Psoas muscle (tissue), 7 donors: ENCODE measurements at regions not wholly inside any gene's neighbourhood (a gene's known extent, or its start where the extent isn't known, plus 50 kb on each side); places are given as distances from the start of the nearest gene placed in this dataset.

ENCODE experiments used
- ATAC-seq, 4 donors: fragments of 200-7000 bp; cut with Tn5 transposase; one replicate each; pipeline ENCODE4 v1.9.1; 2020; ENCODE audit warnings: moderate library complexity in 3 of 4, mild to moderate bottlenecking in 2 of 4
- DNase-seq, 2 donors: peaks; one replicate each; pipeline ENCODE4 v3.0.0-alpha.2; 2020
- H3K27ac ChIP-seq: fragments of 200-600 bp; one replicate; pipeline ENCODE4 v1.8.0; 2022
- H3K27me3 ChIP-seq, 3 donors: fragments of 200-600 bp in 1 of 3; one replicate each; pipeline versions ENCODE4 v1.6.1 to v1.8.0; 2013 to 2022; ENCODE audit warnings: low read length in 2 of 3, mild to moderate bottlenecking in 2 of 3, moderate library complexity in 1 of 3; ENCODE audit not compliant: insufficient read depth in 3 of 3
- H3K36me3 ChIP-seq, 2 donors: fragments of 200-600 bp in 1 of 2; one replicate each; pipeline versions ENCODE4 v1.6.1 to v1.8.0; 2013 to 2022; ENCODE audit warnings: low read depth in 1 of 2, mild to moderate bottlenecking in 1 of 2, moderate library complexity in 1 of 2; ENCODE audit not compliant: insufficient read depth in 1 of 2
- H3K4me1 ChIP-seq: fragments of 200-600 bp; one replicate; pipeline ENCODE4 v1.8.0; 2022
- H3K4me3 ChIP-seq: fragments of 200-600 bp; one replicate; pipeline ENCODE4 v1.8.0; 2022; ENCODE audit warnings: mild to moderate bottlenecking
- H3K9me3 ChIP-seq: fragments of 200-600 bp; one replicate; pipeline ENCODE4 v1.8.0; 2022
- WGBS, 3 donors: extraction: QIAGEN DNeasy Blood & Tissue Kit; methylation state at CpG; one replicate each; pipeline versions ENCODE4 v1.1.6 to v1.1.7; 2013; 5-methylcytosine and 5-hydroxymethylcytosine counted together
- intact Hi-C, 2 donors: fragments of 100-400 bp; cut with DNase I; formaldehyde crosslinking; loops; one replicate each; pipeline versions ENCODE4 v1.11.0 to v1.14.2; 2022
- TF ChIP-seq, protein P1 (sequence below): fragments of 200-600 bp; IDR thresholded peaks from one replicate; pipeline ENCODE4 v1.8.0; 2022; ENCODE audit warnings: antibody characterized with exemption
- donor health status: healthy with polysubstance abuse.
- donor health status: DM: no; HTN: no; CAD: no; lungs with moderate emphysema.
- donor health status: Bipolar disorder and iron deficiency.
- donor health status: healthy.
- donor health status: DM: yes; HTN: yes; CAD: no.
- donor health status: DM: no; HTN: no; CAD: no.
- donor health status: DM: yes; HTN: yes; CAD: no.

DNA sequence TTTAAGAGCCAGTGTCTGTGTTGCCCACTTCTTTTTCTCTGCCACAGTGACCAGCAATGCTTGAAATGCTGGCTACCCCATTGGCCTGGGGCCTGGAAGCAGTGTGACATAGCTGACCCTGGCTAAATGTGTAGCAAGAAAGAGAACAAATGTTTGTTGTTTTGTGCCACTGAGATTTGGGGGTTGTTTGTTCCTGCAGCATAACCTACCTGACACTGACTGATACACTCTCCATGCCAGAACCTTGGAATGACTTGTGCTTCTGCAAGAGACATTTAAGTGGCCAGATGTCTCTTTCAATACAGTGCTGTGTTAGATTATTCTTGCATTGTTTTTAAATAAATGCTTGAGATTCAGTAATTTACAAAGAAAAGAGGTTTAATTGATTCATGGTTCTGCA is 411.5 kb downstream of the TYW1 start:
- TF ChIP-seq, protein P1, sequence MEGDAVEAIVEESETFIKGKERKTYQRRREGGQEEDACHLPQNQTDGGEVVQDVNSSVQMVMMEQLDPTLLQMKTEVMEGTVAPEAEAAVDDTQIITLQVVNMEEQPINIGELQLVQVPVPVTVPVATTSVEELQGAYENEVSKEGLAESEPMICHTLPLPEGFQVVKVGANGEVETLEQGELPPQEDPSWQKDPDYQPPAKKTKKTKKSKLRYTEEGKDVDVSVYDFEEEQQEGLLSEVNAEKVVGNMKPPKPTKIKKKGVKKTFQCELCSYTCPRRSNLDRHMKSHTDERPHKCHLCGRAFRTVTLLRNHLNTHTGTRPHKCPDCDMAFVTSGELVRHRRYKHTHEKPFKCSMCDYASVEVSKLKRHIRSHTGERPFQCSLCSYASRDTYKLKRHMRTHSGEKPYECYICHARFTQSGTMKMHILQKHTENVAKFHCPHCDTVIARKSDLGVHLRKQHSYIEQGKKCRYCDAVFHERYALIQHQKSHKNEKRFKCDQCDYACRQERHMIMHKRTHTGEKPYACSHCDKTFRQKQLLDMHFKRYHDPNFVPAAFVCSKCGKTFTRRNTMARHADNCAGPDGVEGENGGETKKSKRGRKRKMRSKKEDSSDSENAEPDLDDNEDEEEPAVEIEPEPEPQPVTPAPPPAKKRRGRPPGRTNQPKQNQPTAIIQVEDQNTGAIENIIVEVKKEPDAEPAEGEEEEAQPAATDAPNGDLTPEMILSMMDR, result no peak
- ATAC-seq (no peak), DNase-seq (no peak)
- no peak overlapping the region for H3K4me3 ChIP-seq
- H3K27me3 ChIP-seq, result peaks cover 0 to 4% (median 0%) of the 10 kb centered on the region in 3 donors
- no peaks in the 10 kb centered on the region for H3K36me3 ChIP-seq
- H3K4me1 ChIP-seq, result no peaks in the 10 kb centered on the region
- H3K9me3 ChIP-seq, result no peaks in the 10 kb centered on the region
- H3K27ac ChIP-seq, result no peak overlapping the region
- intact Hi-C loops, result no loop called here

GRCh38 chr7:67413670-67414069 is 417.0 kb downstream of the TYW1 start:
- WGBS, 3 donors, result 58 to 65% (median 60%) methylated on average over 3 of the region's 3 CpGs
- peaks cover 5% of the 10 kb centered on the region for H3K9me3 ChIP-seq
- no peak overlapping the region for H3K4me3 ChIP-seq
- H3K27ac ChIP-seq, result no peak overlapping the region
- no peaks in the 10 kb centered on the region for H3K36me3 ChIP-seq
- DNase-seq, result no peak
- no peaks in the 10 kb centered on the region for H3K27me3 ChIP-seq
- ATAC-seq, result no peak
- H3K4me1 ChIP-seq, result no peaks in the 10 kb centered on the region
- TF ChIP-seq, protein P1, result no peak
- intact Hi-C loops, result no loop called here

DNA sequence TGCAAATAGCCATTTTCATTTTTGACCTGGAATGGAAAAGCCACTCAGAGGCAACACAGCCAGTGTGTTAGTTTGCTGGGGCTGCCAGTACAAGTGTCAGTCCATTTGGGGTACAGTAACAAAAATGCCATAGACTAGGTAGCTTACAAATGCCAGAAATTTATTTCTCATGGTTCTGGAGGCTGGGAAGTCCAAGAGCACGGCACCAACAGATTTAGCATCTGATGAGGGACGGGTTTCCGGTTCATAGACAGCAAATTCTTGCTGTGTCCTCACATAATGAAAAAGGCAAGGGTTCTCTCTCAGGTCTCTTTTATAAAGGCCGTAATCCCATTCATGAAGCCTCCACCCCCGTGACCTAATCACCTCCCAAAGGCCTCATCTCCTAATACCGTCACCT is 418.2 kb downstream of the TYW1 start:
- Histone ChIP-seq H3K4me1 (no peaks in the 10 kb centered on the region), H3K36me3 (no peaks in the 10 kb centered on the region), H3K27me3 (no peaks in the 10 kb centered on the region), H3K4me3 (no peak overlapping the region), H3K9me3 (peaks cover 5% of the 10 kb centered on the region), H3K27ac (no peak overlapping the region)
- intact Hi-C loops, result loop anchor here in 1 of 2 donors (5.0 kb wide), 1 partner anchor 48 kb away; no protein-coding TSS in a partner anchor
- TF ChIP-seq, protein P1, result no peak
- ATAC-seq (no peak), DNase-seq (no peak)
- WGBS, 3 donors, result 85 to 96% (median 92%) methylated on average over 6 of the region's 6 CpGs

GRCh38 chr7:67422601-67423000 is 426.0 kb downstream of the TYW1 start:
- 92 to 95% (median 95%) methylated on average over 7 of the region's 7 CpGs for WGBS, 3 donors
- intact Hi-C loops, result no loop called here

DNA sequence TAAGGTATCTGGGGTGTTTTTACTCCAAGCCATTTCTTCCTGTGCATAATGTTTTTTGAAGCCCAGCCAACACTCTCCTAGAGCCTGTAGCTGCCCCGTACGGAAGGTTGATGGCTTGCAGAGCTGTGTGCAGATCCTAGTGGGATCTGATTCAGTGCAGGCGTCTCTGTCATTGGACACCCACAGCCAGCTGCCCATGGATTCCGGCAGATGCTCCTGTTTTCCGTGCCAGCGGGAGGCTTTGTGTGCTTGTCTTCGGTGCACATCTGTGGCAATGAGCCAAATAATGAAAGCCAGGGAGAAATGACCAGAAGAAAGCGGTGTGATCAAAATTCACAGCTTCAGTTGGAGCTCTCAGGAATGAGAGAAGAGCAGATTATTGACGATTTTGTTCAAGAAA is 426.4 kb downstream of the TYW1 start:
- intact Hi-C loops, result no loop called here
- no peak overlapping the region for H3K4me3 ChIP-seq
- TF ChIP-seq, protein P1, result no peak
- DNase-seq (no peak), ATAC-seq (no peak)
- H3K27ac ChIP-seq, result no peak overlapping the region
- no peaks in the 10 kb centered on the region for H3K36me3 ChIP-seq
- H3K9me3 ChIP-seq, result no peaks in the 10 kb centered on the region
- H3K4me1 ChIP-seq, result no peaks in the 10 kb centered on the region
- 13 to 18% (median 16%) methylated on average over 8 to 9 of the region's 9 CpGs for WGBS, 3 donors
- no peaks in the 10 kb centered on the region for H3K27me3 ChIP-seq

More at GRCh38 chr7:67422601-67423000, 426.0 kb downstream of the TYW1 start:
- Histone ChIP-seq H3K27me3 (no peaks in the 10 kb centered on the region), H3K4me1 (no peaks in the 10 kb centered on the region), H3K4me3 (no peak overlapping the region), H3K9me3 (no peaks in the 10 kb centered on the region), H3K27ac (no peak overlapping the region), H3K36me3 (no peaks in the 10 kb centered on the region)
- ATAC-seq (no peak), DNase-seq (no peak)
- TF ChIP-seq, protein P1, result no peak
